Stromal cell of bone marrow (primary cell): ENCODE measurements at regions not wholly inside any gene's neighbourhood (a gene's known extent, or its start where the extent isn't known, plus 50 kb on each side); places are given as distances from the start of the nearest gene placed in this dataset.
"Not testable (repeated sequence)": the region's sequence is repeated elsewhere in the genome, so short reads cannot be mapped to it uniquely, and the experiment has no call there.

Experiments used
- DNase-seq: peaks from one replicate; pipeline ENCODE4 v3.0.0-alpha.2; 2012; ENCODE audit warnings: low read depth

DNA sequence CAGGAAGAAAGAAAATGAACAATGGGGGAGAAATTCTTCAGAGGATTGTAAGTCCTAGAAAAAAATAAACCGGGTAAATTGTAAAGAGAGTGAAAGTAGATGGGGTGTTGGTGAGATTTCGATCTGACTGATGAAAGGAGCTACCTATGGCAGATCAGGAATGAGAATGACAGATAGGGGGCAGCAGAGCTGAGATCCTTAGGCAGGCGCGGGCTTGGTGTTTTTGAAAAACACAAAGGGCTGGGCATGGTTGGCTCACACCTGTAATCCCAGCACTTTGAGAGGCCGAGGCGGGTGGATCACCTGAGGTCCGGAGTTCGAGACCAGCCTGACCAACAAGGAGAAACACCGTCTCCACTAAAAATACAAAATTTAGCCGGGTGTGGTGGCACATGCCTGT, 1468.6 kb upstream of the SLC10A2 start:
- DNase-seq, result no peak

- no peak for DNase-seq
These were observed 1465.9 kb upstream of the SLC10A2 start for GRCh38 chr13:104532132-104532531.

DNA sequence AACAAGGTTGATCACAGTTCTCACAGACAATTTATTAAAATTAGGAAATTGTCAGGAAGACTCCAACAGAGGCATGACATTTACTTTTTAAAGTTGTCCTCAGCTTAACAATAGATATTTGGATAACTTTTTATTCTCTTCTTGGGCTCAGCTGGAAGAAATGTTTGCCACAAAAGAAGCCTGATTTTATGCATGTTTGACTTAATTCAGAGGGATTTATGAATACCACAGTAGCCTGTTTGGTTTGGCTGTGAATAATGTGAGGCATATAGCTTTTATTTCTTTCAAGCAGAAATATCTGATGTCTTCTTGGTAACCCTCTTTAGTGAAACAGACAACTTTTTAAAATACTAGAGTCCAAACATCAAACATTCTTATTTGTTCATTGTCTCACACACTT, 1464.5 kb upstream of the SLC10A2 start:
- no peak for DNase-seq

DNA sequence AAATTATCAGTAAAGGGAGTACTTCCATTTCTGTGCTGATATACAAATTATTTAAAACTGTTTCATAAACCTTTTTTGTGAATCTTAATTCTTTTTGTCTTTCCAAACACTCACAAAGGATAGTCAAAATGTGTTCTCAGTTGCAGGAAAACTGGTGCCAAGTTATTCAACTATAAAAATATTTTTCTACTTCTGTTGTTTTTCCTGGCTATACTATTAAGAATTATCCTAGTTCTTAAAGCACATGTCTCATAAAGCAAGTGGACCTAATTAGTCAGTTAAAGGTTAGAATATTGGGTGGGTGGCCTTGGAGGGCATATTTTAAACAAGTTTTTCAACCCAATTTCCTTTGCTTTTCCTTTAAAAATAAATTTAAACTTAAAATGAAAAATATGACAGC, 1460.3 kb upstream of the SLC10A2 start:
- no peak for DNase-seq

DNA sequence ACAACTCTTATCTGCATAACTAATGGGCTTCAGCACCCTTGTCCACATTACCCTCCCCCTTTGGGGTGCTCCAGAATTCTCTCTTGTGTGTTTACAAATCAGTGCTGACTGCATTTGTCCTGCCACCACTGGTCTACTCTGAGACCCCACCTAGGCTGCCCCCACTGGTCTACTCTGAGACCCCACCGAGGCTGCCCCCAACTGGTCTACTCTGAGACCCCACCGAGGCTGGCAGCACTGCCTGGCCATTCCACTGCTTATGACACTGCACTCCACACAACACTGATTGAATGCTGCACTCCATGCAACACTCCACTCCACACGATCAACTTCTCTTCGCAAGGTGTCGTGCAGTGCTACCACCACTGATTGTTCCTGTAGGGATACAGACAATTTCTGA, 1459.2 kb upstream of the SLC10A2 start:
- DNase-seq, result no peak

- DNase-seq, result no peak
These were observed 1456.2 kb upstream of the SLC10A2 start for GRCh38 chr13:104522235-104523072.

GRCh38 chr13:104510422-104510821, 1444.2 kb upstream of the SLC10A2 start:
- no peak for DNase-seq

- DNase-seq, result not testable (repeated sequence)
These were observed 1427.3 kb upstream of the SLC10A2 start for GRCh38 chr13:104493502-104493901.

DNA sequence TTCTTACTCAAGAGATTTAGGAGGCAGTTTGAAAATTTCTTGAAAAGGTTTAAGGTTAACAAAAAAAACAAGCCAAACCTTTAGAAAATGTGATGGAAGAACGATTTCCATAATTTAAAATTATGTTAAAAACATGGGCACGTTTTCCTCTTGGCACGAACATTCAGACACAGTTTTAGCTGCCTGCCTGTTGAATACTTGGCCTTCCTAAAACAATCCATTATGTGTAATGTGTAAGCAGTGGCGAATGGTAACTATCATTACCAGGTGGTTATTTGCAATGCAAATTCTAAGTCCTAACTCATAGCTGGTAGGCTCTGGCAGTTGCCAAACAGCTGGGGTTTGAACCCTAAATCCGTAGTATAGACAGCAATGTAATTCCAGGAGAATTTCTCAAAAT, 1425.7 kb upstream of the SLC10A2 start:
- DNase-seq, result no peak

DNA sequence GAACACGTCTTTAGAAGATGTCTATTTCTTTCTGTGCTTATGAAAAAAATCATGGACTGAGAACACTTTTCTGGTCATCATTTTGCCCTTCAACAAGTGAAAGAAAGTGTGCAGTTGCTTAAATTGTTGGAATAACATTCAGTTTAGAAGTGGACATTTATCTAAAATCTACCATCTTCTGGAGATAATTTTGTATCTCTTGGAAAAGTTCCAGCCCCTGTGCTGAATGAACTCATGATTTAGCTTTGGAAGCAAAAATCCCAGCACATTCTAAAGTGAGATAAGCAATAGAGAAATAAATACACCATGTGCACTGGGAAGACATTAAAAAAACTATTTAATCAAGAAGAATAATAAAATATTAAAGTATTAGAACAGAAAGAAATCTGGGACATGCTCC, 1420.8 kb upstream of the SLC10A2 start:
- DNase-seq, result no peak

DNA sequence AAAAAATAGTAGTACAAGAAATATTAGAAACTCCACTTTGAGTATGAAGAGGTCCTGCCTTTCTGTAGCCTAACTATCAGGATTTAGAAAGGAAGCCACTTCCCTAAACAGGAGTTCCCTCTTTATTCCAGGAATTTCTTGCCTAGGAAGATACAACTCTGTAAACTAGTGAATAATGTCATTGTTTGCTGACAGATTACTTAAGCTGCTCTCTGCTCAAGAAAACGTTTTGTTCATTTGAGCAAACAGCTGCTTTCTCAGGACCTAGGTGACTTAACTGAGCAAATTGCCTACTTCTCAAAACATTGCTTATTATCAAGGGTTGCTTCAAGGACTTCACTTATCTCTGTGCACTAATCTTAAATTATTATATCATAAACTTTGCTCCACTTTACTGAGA, 1419.4 kb upstream of the SLC10A2 start:
- DNase-seq, result no peak

GRCh38 chr13:104483631-104484030, 1417.4 kb upstream of the SLC10A2 start:
- DNase-seq, result no peak

DNA sequence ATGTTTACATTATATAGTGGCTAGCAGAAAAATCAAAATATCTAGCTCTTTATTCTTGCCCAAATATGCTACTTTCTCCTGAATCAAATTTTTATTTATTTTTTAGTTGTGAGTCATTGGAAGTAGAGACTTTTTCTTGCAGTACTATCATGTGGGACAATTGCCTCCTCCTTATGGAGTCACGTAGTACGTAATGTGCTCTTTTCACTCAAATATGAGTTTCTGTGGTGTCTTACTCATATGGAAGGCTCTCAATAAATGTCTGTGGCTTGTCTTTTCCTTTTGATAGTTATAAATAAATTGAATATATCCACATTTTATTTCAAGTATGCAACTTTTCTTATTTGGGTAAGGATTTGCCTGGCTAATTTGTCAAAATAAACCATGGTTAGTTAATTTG, 1411.0 kb upstream of the SLC10A2 start:
- no peak for DNase-seq

DNA sequence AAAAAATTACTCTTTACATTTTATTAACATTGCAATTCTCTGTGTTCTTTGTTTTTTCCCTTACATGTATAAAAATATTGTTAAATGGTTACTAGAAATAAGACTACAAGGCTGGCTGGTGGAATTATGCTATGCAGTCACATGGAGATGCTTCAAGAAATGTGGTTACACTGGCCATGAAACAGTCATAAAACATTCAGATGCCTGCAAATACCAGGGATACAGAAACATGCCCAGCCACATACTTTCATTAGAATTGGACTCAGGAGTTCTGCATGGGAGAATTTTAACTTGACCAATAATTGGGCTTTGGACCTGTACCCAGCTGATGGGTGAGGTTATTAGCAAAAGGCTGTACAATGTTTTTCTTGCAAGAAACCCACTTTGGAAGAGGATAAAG, 1407.7 kb upstream of the SLC10A2 start:
- DNase-seq, result no peak

DNA sequence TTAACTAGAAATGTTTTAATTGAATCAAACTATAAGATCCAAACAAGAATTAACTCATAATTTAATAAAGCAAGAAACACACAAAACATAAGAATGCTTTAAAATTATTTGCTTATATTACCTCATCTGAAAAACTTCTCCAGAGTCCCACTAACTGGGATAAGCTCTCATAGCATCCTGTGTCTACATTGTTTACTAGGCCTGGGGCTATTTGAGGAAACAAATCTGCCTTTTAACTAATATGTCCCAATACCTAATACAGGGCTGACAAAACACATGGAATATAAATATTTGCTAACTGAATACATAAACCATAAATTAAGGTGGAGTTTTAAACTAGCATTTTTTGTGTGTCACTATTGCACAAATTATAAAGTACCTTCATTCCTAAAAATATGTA, 1399.8 kb upstream of the SLC10A2 start:
- no peak for DNase-seq

DNA sequence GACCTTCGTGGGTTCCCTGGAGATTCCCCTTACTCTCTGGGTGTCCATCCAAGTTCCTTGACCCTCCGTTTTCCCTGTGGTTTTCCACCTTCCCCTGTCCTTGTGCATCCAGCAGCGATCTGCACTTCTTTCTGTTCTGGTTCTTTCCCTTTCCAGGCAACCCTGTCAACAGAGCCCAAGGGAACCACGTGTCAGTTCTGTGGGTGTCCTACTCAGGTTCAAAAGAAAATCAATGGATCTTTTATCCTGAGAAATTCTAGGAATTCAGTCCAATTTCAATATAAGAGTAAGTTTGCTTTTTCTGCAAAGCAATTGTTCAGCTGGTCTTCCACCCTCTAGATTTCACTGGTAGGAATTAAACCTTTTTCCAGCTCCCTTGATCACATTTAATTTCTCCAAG, 1394.8 kb upstream of the SLC10A2 start:
- DNase-seq, result no peak

- no peak for DNase-seq
These were observed 1394.3 kb upstream of the SLC10A2 start for GRCh38 chr13:104460554-104460953.

DNA sequence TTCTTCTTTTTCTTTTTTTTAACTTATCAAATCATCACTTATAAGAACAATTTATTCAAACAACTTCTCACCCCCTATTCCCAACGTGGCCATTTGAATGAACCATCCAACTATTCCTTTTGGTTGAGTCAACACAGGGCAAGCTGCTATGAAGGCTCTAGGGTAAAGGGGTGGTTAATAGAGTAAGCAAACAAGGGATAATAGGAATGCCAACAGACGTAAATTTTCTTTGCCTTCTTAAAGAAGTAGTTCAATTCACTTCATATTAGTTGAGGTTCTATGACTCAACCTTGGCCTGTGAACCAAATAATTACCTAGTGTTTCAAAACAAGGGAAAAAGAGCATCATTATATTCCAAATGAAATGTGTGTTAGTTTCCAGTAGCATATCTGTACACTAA, 1383.8 kb upstream of the SLC10A2 start:
- no peak for DNase-seq

- DNase-seq, result no peak
These were observed 1381.1 kb upstream of the SLC10A2 start for GRCh38 chr13:104447348-104447747.

- DNase-seq, result no peak
These were observed 1376.3 kb upstream of the SLC10A2 start for GRCh38 chr13:104442536-104442935.

DNA sequence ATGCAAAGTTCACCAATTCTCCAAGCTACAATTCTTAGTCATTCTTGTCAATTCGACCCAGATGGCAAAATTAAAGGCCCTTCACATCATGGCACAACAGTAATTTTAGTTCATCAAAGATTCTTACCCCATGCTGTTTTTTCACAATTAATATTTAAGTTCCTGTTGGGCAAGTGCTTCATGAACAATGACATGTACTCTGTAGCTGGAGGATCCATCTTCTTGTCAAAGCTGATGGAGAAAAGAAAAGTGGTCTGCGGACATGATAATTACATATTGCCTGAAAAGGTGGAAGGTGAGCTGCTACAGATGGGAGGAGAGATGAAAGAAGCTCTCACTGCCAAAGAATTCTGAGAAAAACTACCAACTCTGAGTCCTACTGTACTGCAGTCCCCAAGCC, 1370.3 kb upstream of the SLC10A2 start:
- no peak for DNase-seq

GRCh38 chr13:104431895-104432294, 1365.7 kb upstream of the SLC10A2 start:
- DNase-seq, result no peak

DNA sequence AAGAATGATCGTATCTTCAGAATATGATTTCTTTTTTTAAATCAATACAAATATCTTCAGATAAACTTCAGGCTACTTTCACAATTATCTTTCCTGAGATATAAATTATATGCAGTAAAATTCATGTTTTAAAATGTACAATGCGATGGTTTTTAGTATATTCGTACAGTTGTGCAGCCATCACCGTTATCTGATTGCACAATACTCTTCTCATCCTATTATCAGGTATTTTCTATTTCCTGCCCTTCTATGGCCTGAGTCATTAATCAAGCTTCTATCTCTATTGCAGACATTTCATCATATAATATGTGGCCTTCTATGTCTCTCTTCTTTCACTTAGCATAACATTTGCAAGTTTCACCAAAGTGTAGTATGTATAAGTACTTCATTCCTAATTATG, 1360.2 kb upstream of the SLC10A2 start:
- DNase-seq, result no peak

DNA sequence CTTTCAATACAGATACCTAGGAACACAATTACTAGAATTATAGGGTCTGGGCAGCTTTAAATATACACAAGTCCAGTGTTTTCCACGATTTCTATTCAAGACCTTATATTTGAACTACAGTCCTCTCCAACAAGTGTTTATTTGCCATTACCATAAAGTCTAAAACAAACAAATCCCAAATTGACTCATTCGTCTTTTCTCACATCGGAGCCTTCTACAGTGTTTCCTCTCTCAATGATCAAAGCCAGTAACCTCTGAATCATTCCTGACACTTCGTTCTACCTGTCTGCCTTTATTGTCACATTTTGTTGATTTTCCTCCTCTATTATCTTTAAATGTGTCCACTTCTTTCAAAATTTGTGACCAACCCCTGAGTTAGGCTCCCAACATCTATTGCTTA, 1356.5 kb upstream of the SLC10A2 start:
- DNase-seq, result no peak
